ENCODE measurements at regions not wholly inside any gene's neighbourhood (a gene's known extent, or its start where the extent isn't known, plus 50 kb on each side); places are given as distances from the start of the nearest gene placed in this dataset.
"Not testable (repeated sequence)": the region's sequence is repeated elsewhere in the genome, so short reads cannot be mapped to it uniquely, and the experiment has no call there.

DNA sequence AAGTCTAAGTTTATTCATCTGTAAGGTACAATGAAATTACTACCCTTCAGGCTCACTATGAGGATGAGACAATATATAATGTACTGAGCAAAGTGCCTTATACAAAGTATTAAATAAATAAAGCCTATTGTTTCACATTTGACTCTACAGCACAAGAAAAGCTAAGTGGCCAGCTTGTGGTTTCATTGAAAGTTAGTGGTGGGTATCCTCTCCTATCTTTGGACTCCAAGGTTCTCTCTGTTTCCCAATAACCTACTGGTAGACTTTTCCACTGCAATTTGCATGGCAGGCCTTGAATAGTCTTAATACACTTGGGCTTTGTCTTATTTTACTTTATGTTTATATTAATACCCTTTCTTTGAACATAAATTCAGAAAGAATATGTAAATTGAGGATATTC, 262.7 kb downstream of the DEPDC1B start:
- no peak for DNase-seq

DNA sequence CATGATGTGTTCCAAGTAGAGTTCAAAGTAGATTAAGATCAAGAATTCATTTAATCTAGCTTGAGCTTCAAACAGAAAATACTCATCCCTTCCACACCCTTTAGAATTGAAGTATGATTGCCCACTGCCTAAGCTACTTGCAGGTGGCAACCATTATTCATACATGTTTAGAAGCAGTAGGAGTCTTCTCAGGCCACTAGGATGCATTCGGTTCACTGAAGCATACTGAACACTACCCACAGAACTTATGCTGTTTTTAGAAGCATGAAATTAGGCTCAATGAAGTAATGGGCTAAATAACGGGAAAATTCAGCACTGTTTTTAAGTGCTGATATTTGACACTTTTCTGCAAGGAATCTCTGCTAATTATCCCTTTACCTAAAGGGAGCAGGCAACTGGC, 263.4 kb downstream of the DEPDC1B start:
- DNase-seq: no peak

DNA sequence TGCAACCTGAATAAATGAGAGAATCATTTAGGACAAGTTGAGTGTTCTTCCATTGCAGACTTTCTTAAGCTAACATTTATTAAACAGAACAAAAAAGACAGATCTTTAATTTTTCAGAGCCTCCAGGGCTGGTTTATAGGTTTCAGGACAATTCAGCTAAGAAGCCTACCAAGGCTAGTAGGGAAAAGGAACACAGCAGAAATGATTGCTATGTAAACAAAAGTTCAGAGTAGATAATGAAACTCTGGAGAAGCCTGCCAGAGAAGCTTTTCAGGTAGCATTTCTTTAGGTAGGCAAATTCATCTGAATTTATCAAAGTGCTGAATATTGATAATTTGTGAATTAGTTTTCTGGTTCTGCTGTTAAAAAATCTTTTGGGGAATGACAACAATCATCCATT, 264.2 kb downstream of the DEPDC1B start:
- DNase-seq: no peak

DNA sequence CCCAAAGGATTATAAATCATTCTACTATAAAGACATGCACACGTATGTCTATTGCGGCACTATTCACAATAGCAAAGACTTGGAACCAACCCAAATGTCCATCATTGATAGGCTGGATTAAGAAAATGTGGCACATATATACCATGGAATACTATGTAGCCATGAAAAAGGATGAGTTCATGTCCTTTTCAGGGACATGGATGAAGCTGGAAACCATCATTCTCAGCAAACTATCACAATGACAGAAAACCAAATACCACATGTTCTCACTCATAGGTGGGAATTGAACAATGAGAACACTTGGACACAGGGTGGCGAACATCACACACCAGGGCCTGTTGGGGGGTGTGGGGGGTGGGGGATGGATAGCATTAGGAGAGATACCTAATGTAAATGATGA, 273.8 kb downstream of the DEPDC1B start:
- DNase-seq: not testable (repeated sequence)

DNA sequence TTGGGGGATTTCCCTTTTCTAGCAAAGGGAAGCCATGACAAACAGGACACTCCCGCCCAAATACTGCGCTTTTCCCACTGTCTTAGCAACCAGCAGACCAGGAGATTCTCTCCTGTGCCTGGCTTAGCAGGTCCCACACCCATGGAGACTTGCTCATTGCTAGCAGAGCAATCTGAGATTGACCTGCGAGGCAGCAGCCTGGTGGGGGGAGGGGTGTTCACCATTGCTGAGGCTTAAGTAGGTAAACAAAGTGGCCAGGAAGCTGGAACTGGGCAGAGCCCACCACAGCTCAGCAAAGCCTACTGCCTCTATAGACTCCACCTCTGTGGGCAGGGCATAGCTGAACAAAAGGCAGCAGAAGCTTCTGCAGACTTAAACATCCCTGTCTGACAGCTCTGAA, 279.2 kb downstream of the DEPDC1B start:
- DNase-seq: not testable (repeated sequence)

DNA sequence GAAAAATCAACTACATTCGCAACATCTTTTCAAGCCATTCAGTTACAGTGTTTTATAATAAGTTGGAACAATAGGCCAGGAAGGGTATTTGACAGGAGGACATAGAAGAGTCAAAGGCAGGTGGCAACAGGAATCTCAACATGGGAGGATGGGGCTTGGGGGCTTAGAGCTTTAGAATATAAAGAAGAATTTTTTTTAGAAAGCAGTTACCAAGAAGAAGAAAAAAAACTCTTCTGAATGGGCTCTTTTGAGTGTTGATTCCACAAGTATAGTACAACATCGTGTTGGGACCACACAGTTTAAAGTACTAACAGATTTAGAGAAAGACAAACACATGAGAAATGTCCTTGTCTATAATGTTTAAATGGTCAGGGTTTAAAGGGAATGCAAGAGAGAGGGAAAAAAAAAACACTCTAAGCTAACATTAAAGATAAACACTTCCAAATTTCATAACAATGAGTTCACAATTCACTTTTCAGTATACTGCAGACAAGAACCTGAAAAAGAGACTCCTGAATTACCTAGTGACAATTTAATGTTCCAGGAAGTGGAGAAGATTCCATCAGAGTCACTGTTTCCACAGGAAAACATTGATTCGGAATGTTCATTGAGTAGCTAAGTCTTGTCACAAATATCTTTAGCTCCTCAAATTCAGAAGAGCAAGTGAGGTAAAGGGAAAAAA, 282.3 kb downstream of the DEPDC1B start:
- DNase-seq: no peak

DNA sequence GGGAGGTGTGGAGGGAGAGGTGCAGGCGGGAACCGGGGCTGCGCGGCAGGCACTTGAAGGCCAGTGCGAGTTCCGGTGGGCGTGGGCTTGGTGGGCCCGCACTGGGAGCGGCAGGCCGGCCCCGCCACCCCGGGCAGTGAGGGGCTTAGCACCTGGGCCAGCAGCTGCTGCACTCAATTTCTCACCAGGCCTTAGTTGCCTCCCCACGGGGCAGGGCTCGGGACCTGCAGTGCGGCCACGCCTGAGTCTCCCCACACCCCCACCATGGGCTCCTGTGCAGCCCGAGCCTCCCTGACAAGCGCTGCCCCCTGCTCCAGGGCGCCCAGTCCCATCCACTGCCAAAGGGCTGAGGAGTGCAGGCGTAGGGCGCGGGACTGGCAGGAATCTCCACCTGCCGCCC, 284.5 kb downstream of the DEPDC1B start:
- DNase-seq: no peak

DNA sequence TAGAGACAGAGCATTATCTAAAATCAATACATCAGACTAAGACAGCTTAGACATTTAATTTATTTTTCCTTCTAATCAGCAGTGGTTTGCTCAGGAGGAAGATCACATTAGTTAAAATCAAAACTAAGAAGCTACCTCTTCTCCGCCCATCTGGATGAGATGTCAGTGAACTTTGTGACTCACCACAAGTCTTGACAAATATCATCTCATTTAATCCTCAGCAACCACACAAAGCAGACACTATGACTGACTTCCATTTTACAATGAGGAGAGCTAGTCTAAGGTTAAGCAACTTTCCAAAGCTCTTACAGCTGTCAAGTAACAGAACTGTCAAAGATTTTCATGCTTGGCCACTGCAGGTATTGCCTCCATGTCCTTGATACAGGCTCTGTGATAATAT, 289.5 kb downstream of the DEPDC1B start:
- no peak for DNase-seq

DNA sequence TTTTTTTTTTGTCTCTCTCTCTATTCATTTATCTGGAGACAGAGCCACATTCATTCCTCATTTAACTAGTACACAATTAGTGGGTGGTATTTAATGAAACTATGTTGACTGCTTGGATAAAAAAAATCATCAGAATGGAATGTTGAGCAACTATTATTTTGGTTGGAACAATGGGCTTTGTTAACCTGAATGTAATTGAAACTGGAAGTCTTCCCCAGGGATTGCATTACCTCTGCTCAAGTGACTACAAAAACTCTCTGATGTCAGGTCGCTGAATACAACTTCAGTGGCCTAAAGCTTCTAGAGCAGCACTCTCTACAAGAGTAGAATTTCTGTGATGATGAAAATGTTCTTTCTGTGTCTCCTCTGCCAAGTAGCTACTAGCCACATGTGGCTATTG, 295.8 kb downstream of the DEPDC1B start:
- DNase-seq: no peak

DNA sequence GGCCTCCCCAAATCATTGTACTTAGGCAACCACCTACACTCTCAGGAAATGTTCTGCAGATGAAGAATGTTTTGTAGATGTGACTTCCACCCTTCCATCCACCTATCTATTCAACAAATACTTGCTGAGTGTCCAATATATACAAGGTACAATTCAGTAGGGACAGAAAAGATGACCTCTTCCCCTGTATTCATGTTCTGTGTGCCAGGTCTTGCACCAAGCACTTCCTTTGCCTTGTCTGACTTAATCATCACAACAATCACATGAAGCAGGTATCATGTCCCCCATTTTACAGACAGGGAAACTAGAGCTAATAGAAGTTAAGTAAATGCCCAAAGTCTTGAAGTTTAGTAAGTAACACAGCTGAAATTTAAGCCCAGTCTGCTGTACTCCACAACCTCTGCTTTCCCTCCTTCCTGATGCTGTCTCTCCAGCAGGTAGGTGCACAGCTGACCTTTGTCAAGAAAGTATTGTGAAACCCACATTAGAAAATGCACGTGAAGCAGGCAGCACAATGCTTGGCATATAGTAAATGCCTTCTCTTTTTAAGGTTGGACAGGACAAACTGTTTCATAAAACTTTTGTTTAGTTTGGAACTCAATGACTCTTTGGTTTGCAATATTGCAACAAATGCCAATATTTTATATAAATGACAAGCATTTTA, 296.5 kb downstream of the DEPDC1B start:
- no peak for DNase-seq

DNA sequence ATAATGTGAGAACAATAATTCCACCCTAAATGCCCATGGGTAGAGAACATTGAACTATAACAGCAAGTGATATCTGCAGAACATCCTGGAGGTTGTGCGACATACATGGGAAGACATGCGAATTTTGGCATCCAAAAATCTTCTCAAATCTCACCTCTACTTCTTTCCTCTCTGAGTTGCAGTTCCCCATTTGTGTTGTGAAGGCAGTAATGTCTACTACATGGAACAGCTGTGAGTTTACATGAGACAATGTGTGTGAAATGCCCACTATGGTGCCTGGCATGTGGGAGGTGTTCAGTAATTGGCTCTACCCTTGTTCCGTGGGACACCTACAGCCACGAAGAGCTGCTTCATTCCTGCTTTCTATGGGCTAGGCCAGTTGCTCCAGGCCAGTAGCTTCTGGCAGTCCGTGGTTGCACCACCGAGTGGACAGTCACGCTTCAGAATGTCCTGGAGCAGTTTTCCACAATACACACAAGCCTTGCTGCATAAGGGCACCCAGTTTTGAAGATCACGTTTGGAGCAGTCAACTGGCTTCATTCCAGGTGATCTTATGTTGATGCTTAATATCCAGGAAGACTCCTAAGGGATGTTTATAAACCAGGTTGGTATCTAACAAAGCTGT, 297.7 kb downstream of the DEPDC1B start:
- DNase-seq: no peak

DNA sequence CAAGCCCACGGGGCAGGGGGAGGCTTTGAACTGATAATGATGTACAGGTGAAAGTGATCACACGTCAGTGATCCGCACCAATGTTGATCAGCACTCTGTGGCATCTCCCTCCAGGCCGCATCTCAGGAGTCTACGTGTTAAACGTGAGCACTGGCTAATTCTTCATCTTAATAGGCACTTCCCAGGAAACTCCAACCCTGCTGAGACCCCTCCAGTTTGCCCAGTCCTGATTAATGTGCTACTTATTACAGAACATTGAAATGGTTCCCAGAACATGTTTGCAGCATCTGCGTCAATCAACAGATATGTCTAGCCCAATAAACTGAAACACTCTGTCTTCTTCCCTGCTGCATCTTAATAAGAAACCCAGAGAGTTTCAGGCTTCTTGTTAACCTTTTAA, 298.4 kb downstream of the DEPDC1B start:
- no peak for DNase-seq

DNA sequence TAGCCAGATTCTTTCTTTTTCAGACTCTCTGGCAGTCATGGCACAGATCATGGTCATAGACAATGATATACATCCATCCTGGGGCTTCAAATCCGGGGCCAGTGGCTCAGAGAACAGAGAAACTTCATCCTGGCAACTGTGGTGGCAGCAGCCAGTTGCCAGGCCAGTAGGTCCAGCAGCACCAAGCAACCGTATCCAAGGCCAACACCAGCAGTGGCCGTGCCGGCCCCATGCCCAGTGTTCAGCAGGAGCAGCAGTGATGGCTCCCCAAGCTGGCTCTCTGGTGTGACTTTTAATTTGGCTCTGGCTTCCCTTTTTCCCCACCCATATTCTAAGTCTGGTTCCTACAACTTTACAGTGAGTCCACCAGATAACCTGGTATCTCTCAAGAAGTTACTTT, 300.5 kb downstream of the DEPDC1B start:
- DNase-seq: no peak

DNA sequence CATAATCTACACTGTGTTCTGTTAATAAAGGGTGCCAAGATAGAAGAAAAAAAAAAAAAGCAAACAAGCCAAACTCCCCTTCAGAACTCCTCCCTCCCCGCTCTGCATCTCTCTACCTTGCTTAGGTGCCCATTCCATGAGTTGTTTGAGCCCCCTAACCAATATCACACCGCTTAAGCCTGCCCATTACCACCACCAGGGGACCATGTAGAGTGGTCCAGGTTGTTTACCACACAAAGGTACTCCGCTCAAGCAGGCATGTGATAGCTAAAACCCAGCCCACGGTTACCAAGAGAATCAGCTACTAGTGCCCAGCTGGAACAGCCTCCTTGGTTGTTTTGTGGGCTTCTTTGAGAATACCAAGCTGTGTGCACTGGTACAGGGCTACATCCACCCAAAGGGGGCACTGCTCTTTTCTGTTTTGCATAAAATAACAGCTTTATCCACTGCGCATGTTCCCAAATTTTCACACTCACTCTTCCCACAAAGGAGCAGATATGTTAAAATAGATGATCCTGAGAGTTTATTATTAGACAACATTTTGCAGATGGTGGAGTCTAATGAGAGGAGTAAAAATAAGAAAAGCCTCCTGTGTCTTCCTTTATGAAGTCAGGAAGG, 304.1 kb downstream of the DEPDC1B start:
- DNase-seq: no peak

DNA sequence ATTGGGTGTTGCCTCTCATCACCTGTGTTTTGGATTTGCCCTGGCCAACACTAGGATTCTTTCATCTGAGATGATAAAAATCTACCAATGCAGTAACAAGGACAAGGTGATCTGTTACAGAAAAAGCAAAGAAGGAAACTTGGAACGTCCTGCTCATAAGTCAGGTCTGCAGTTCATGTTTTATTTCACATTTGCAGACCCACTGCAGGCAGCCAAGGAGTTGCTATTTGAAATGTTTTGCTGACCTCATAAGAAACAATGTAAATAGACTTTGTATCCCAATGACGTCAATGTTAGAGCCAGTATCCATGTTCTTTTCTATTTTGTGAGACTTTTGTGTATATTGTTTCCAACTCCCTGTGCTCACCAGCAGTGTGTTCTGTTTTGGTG, 312.9 kb downstream of the DEPDC1B start:
- DNase-seq: no peak

DNA sequence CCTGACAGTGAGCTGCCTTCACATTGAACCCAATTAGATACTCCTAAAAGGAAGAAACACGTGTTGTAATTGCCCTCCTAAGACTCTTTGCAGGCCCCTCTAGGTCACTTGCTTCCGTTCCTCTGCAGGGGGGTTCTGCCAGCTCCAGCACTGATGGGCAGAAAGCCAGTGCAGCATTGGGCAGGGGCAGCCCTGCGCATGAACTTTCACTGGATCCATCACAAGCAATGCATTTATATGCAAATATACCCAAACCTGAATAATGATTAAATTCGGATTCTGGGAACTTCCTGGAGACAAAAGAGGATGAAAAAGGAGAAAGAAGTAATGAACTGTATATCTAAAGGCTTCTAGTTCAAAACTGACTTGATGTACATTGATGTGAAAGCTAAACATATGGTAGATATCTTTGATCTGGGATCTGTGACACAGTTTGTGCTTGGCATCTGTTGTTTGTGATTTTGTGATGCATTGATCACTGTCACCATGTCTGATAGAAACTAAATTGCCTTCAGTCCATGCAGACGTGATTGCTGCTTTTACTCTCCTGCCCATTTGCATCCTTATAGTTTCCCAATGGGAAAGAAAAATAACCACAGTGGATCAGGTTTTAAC, 313.4 kb downstream of the DEPDC1B start:
- no peak for DNase-seq

DNA sequence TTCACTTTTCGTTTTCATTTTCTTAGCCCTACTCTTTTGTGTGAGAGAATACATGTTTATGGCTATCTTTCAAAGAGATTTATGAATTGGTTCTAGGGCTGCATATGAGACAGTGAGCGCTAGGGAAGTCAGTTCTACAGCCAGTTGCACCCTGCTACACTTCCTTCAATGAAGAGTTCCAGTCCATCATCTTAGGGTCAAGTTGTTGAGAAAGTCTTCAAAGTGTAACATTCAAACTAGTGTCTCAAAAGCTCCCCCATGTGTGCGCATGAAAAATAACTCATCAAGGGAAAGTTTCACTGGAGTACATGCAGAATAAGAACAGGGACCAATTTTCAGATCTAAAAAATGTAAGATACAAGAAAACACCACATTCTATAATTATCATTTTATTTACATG, 317.2 kb downstream of the DEPDC1B start:
- no peak for DNase-seq

DNA sequence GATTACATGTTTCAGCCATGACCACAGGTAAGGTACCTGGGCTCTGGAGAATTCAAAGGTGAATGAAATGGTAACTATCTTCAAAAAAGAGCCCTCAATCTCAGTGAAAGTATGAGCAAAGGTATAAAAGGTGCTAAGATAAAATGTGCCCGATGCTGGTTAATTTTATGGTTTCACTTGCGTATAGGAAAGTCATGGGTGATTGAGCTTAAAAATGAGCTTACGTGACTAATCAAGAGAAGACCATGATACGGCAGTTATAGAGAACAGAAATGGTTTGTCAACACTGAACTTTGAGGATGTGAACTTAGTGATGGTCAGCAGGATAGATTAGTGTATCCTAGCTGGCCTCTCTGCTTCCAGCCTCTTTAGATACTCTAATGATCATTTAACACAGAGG, 320.1 kb downstream of the DEPDC1B start:
- DNase-seq: no peak

DNA sequence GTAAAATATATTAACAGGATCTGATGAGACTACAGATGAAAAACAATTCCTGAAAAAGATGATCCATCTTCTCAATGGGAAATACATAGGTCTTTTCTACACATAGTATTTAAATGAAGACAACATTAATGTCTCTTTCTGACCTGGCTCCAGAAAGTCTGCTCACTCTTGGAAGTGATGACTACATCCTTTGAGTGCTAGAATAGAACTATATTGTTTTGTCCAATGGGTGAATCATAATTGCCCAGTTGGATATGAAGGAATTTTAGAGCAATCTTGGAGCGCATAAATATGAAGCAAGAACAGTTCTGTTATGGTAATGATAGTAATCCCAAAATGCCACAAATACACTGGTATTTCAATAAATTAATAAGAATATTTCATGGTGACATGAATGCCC, 322.1 kb downstream of the DEPDC1B start:
- no peak for DNase-seq

DNA sequence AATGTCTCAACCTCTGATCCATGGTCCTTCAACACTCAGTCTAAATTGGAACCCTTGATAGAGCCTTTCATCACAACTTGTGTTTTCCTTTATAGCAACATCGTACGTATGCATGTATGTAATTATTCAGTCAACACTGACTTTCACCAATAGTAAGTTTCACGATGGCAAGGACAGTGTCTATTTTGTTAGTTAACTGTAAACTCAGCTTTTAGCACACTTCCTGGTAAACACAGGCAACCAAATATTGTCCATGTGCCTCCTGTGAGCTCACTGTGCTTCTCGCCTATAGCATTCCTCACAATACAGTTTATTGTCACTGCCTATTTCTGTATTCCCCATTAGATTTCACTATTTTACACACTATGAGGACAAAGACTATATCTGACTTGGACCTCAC, 323.1 kb downstream of the DEPDC1B start:
- no peak for DNase-seq

DNA sequence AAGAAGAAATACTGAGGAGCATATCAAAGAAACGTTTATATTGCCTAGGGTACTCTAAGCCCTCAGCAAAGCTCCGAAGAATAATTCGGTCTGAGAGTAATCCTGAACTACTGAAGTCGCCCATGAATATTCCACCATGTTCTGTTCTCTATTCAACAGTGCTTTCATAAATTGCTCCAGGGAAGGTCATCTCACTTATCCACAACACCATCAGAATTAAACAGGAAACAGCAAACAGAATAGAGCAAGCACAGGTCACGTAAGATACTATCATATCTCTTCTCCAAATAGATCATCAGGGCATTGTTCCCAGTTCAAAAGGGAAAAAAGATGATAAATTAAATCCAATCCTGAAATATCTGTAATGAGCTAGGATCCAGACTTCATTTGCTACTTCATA, 325.6 kb downstream of the DEPDC1B start:
- DNase-seq: no peak

DNA sequence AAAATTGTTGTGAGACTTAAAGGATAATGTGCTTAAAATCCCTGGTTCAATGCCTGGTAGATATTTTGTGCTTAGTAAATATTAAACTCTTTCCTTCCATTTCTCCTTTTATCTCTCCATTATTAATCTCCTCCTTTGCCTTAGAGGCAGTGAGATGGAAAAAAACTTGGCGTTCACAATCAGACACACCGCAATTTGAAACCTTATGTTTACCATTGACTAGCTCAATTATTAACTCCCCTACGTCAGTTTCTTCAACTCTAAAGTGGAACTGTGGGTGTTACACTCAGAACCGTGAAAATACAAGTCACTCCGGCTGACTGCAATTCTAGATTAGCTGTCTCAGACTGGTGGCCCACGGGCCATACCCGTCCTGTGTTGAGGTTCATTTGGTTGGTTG, 327.2 kb downstream of the DEPDC1B start:
- no peak for DNase-seq

DNA sequence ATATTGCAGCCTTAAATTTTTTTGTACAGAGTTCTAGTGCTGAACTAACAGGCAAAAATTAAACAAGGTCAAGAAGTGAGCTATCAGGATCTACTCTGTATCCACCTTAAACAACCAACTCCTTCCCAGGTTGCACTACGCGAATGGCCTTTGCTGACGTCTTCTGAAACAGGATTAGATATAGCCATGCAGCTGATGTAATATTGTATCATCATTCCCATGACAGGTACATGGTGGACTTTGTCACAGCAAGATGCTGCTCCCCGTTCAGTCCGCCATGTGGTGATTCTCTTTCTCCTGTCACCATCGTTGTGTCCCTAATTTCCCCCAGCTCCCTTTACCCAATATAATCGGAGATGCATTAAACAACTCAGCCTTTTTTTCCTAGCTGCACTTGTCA, 328.9 kb downstream of the DEPDC1B start:
- no peak for DNase-seq

DNA sequence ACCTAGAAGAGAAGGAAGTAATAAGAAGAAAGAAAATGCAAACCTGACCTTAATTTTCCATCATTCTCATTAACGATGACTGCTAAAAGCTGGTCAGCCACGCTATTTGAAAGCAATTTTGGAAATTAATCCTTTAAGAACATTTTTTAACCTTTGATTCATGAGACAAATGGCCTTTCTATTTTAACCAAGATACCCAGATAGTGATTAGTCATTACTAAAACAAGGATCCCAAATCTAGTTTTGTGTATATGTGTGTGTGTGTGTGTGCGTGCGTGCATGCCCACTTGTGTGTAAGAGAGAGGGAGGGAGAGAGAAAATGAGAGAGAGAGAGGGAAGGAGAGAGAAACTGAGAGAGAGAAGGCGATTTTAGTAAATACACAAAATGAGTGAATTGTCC, 329.5 kb downstream of the DEPDC1B start:
- DNase-seq: no peak
